IMR-90 (cell line): ENCODE measurements at regions not wholly inside any gene's neighbourhood (a gene's known extent, or its start where the extent isn't known, plus 50 kb on each side); places are given as distances from the start of the nearest gene placed in this dataset.

Experiments used
- ATAC-seq: fragments of 200-7000 bp; cut with Tn5 transposase; 2 replicates; pipeline ENCODE4 v1.9.1; 2020; ENCODE audit warnings: low read depth, mild to moderate bottlenecking, moderate library complexity
- BruUV-seq: library from RNA; stranded (reverse); fragments of 400-500 nt; replicated peaks from 2 replicates; lab custom pipeline; 2021; lab: Mats Ljungman, UMichigan
- CTCF ChIA-PET: fragments of 300-600 bp; formaldehyde crosslinking; extraction: SDS; loops from one replicate; lab custom pipeline; 2021; ENCODE audit warnings: antibody characterized with exemption; lab: Yijun Ruan, JAX
- POLR2A ChIA-PET: fragments of 300-600 bp; sonication (Branson Sonifier 250); formaldehyde crosslinking; loops from one replicate; lab custom pipeline; 2022; ENCODE audit warnings: antibody characterized with exemption; ENCODE audit not compliant: unreplicated experiment; lab: Charles Lee
- DNase-seq: peaks from one replicate; pipeline ENCODE4 v3.0.0; 2013
- H2AFZ ChIP-seq: replicated peaks from 2 replicates; pipeline ENCODE3; 2013; ENCODE audit warnings: low read length, mild to moderate bottlenecking; ENCODE audit not compliant: poor library complexity
- H2AK5ac ChIP-seq: 2 replicates; pipeline ENCODE4 v1.6.1; 2013; ENCODE audit warnings: low read depth, low read length, inconsistent platforms
- H2AK9ac ChIP-seq: replicated peaks from 2 replicates; pipeline ENCODE3; 2013; ENCODE audit warnings: mild to moderate bottlenecking, low read depth, low read length, moderate library complexity; ENCODE audit not compliant: poor library complexity
- H2BK120ac ChIP-seq: 2 replicates; pipeline ENCODE4 v1.6.1; 2013; ENCODE audit warnings: low read depth, low read length, inconsistent platforms
- H2BK15ac ChIP-seq: 3 replicates; pipeline ENCODE4 v1.6.1; 2013; ENCODE audit warnings: low read depth, low read length, inconsistent platforms
- H2BK20ac ChIP-seq: 2 replicates; pipeline ENCODE4 v1.6.1; 2013; ENCODE audit warnings: low read depth, mild to moderate bottlenecking, inconsistent platforms, low read length, moderate library complexity
- H2BK5ac ChIP-seq: 2 replicates; pipeline ENCODE4 v1.6.1; 2013; ENCODE audit warnings: mild to moderate bottlenecking, low read depth, low read length, inconsistent platforms; ENCODE audit not compliant: poor library complexity, severe bottlenecking
- H3K14ac ChIP-seq: replicated peaks from 2 replicates; pipeline ENCODE4 v1.6.1; 2013; ENCODE audit warnings: low read depth, low read length, inconsistent platforms
- H3K18ac ChIP-seq: 2 replicates; pipeline ENCODE4 v1.6.1; 2013; ENCODE audit warnings: low read depth, low read length, control low read depth
- H3K23ac ChIP-seq: 2 replicates; pipeline ENCODE4 v1.6.1; 2013; ENCODE audit warnings: low read depth, low read length, inconsistent platforms
- H3K27ac ChIP-seq: 2 replicates; pipeline ENCODE4 v1.5.1; 2013; ENCODE audit warnings: mild to moderate bottlenecking, control low read depth, low read length; ENCODE audit not compliant: insufficient read depth
- H3K27me3 ChIP-seq: 2 replicates; pipeline ENCODE4 v1.6.1; 2013; ENCODE audit warnings: low read length; ENCODE audit not compliant: control insufficient read depth, insufficient read depth
- H3K36me3 ChIP-seq: 2 replicates; pipeline ENCODE4 v1.6.1; 2013; ENCODE audit warnings: low read length, mixed read lengths; ENCODE audit not compliant: control insufficient read depth, insufficient read depth
- H3K4ac ChIP-seq: 2 replicates; pipeline ENCODE4 v1.6.1; 2013; ENCODE audit warnings: low read depth, low read length, inconsistent platforms
- H3K4me1 ChIP-seq: 2 replicates; pipeline ENCODE4 v1.6.1; 2013; ENCODE audit warnings: low read length, mixed read lengths; ENCODE audit not compliant: control insufficient read depth, insufficient read depth
- H3K4me2 ChIP-seq: 2 replicates; pipeline ENCODE4 v1.6.1; 2013; ENCODE audit warnings: low read depth, mild to moderate bottlenecking, control low read depth, low read length, moderate library complexity
- H3K4me3 ChIP-seq: 2 replicates; pipeline ENCODE4 v1.5.1; 2013; ENCODE audit warnings: low read depth, mild to moderate bottlenecking, control low read depth, low read length, moderate library complexity; ENCODE audit not compliant: insufficient read depth
- H3K56ac ChIP-seq: 2 replicates; pipeline ENCODE4 v1.6.1; 2013; ENCODE audit warnings: low read length, inconsistent platforms; ENCODE audit not compliant: insufficient read depth; ENCODE audit errors: extremely low read depth
- H3K79me1 ChIP-seq, 2 experiments: 2 replicates each; pipeline ENCODE4 v1.6.1; 2013; ENCODE audit warnings: low read length in 2 of 2, inconsistent platforms in 1 of 2, low read depth in 1 of 2
- H3K9ac ChIP-seq: 2 replicates; pipeline ENCODE4 v1.6.1; 2013; ENCODE audit warnings: low read depth, low read length, control low read depth
- H3K9me1 ChIP-seq: 2 replicates; pipeline ENCODE4 v1.6.1; 2013; ENCODE audit warnings: low read length, inconsistent platforms; ENCODE audit not compliant: insufficient read depth
- H3K9me3 ChIP-seq: 2 replicates; pipeline ENCODE4 v1.6.1; 2013; ENCODE audit warnings: low read length; ENCODE audit not compliant: control insufficient read depth, insufficient read depth
- H4K20me1 ChIP-seq: 2 replicates; pipeline ENCODE4 v1.6.1; 2013; ENCODE audit warnings: low read length, inconsistent platforms; ENCODE audit not compliant: insufficient read depth
- H4K5ac ChIP-seq: 2 replicates; pipeline ENCODE4 v1.6.1; 2013; ENCODE audit warnings: mild to moderate bottlenecking, low read depth, low read length, control low read depth
- H4K8ac ChIP-seq, 2 experiments: 2 replicates each; pipeline ENCODE4 v1.6.1; 2013; ENCODE audit warnings: low read depth in 2 of 2, low read length in 2 of 2, control low read depth in 1 of 2, inconsistent platforms in 1 of 2
- H4K91ac ChIP-seq: 2 replicates; pipeline ENCODE4 v1.6.1; 2013; ENCODE audit warnings: low read depth, low read length, inconsistent platforms; ENCODE audit not compliant: insufficient read depth
- CEBPB ChIP-seq: IDR thresholded peaks from 2 replicates; pipeline ENCODE4 v1.6.1; 2012; ENCODE audit warnings: low read depth, low read length, improper control_type of control experiment
- MAFK ChIP-seq: IDR thresholded peaks from 2 replicates; pipeline ENCODE4 v1.6.1; 2012; ENCODE audit warnings: low read depth, low read length, improper control_type of control experiment
- MAZ ChIP-seq: IDR thresholded peaks from 2 replicates; pipeline ENCODE4 v1.6.1; 2012; ENCODE audit warnings: low read depth, mild to moderate bottlenecking, low read length, improper control_type of control experiment, moderate library complexity, borderline replicate concordance
- MXI1 ChIP-seq: IDR thresholded peaks from 2 replicates; pipeline ENCODE4 v1.6.1; 2012; ENCODE audit warnings: low read depth, mild to moderate bottlenecking, low read length, moderate library complexity, borderline replicate concordance
- NFE2L2 ChIP-seq: fragments of 150-350 bp; IDR thresholded peaks from 2 replicates; pipeline ENCODE4 v1.6.1; 2016; ENCODE audit warnings: low read depth, mild to moderate bottlenecking, low read length
- POLR2A ChIP-seq: IDR thresholded peaks from 2 replicates; pipeline ENCODE4 v1.6.1; 2012; ENCODE audit warnings: mild to moderate bottlenecking, low read depth, low read length
- WGBS, 2 experiments: methylation state at CpG; one replicate each; pipeline versions ENCODE4 v1.1.5 to v1.1.7; 2013; ENCODE audit warnings: missing lambda C conversion rate in 2 of 2; ENCODE audit not compliant: insufficient read length in 1 of 2; ENCODE audit errors: extremely low coverage in 2 of 2; 5-methylcytosine and 5-hydroxymethylcytosine counted together
- dilution Hi-C: fragments of 300-500 bp; cut with HindIII; formaldehyde crosslinking; loops from one replicate; pipeline ENCODE4 v1.14.3; 2018; ENCODE audit warnings: low sequenced_read_pairs; ENCODE audit not compliant: unreplicated experiment
- in situ Hi-C: fragments of 300-500 bp; cut with MboI; formaldehyde crosslinking; loops from 3 replicates; pipeline ENCODE4 v1.14.3; 2019; ENCODE audit warnings: low sequenced_read_pairs, inconsistent platforms, mixed read lengths
- intact Hi-C: fragments of 100-400 bp; cut with micrococcal nuclease; formaldehyde crosslinking; loops from 2 replicates; pipeline ENCODE4 v1.10.0; 2022

GRCh38 chr5:141742866-141743851, 61.1 kb upstream of the ARAP3 start:
- peak; percentile 23 for DNase-seq
- Histone ChIP-seq H3K4me1 (no peaks in the 10 kb centered on the region), H2AK5ac (no peak overlapping the region), H3K4ac (no peak overlapping the region), H3K9me1 (no peaks in the 10 kb centered on the region), H3K4me2 (no peak overlapping the region), H4K5ac (no peak overlapping the region), H3K14ac (no peak overlapping the region), H3K36me3 (no peaks in the 10 kb centered on the region), H4K91ac (no peak overlapping the region), H3K27ac (no peak overlapping the region), H2BK15ac (no peak overlapping the region), H3K9me3 (no peaks in the 10 kb centered on the region), H3K23ac (no peak overlapping the region), H3K27me3 (peaks cover 14% of the 10 kb centered on the region), H4K20me1 (no peaks in the 10 kb centered on the region), H2BK120ac (no peak overlapping the region), H4K8ac (no peak overlapping the region), H2AK9ac (no peak overlapping the region), H2BK20ac (no peak overlapping the region), H2AFZ (no peak overlapping the region), H3K9ac (no peak overlapping the region), H3K79me1 (no peaks in the 10 kb centered on the region), H2BK5ac (no peak overlapping the region), H3K56ac (no peak overlapping the region), H3K18ac (no peak overlapping the region), H3K4me3 (no peak overlapping the region)
- WGBS, 2 experiments = 24% methylated on average over 3 of the region's 18 CpGs; no CpG with 5 or more reads in 1 of the 2 experiments
- dilution Hi-C loops = no loop called here
- intact Hi-C loops = no loop called here
- no TSS peak for BruUV-seq
- ATAC-seq = peak; percentile 80
- no peak for TF ChIP-seq MAZ
- no peak for TF ChIP-seq MXI1
- TF ChIP-seq CEBPB = no peak
- TF ChIP-seq NFE2L2 = no peak
- no peak for TF ChIP-seq MAFK
- TF ChIP-seq POLR2A = no peak
- CTCF ChIA-PET = no interaction called here
- POLR2A ChIA-PET = no interaction called here
- in situ Hi-C loops = no loop called here
